NT2/D1 (cell line): ENCODE measurements at regions not wholly inside any gene's neighbourhood (a gene's known extent, or its start where the extent isn't known, plus 50 kb on each side); places are given as distances from the start of the nearest gene placed in this dataset.

ENCODE experiments used
- DNase-seq: peaks from one replicate; pipeline ENCODE4 v3.0.0-alpha.2; 2011; ENCODE audit warnings: low read depth, low spot score
- H3K27me3 ChIP-seq: 2 replicates; pipeline ENCODE4 v1.6.0; 2011; ENCODE audit warnings: mild to moderate bottlenecking; ENCODE audit not compliant: insufficient read length, insufficient read depth
- H3K36me3 ChIP-seq: 2 replicates; pipeline ENCODE4 v1.6.1; 2011; ENCODE audit warnings: mild to moderate bottlenecking, low read length, mixed read lengths; ENCODE audit not compliant: insufficient read depth, insufficient read length
- H3K4me1 ChIP-seq: 2 replicates; pipeline ENCODE4 v1.5.1; 2011; ENCODE audit not compliant: insufficient read depth, insufficient read length
- H3K4me3 ChIP-seq: 2 replicates; pipeline ENCODE4 v1.5.1; 2011; ENCODE audit warnings: low read depth; ENCODE audit not compliant: insufficient read length
- H3K9ac ChIP-seq: 2 replicates; pipeline ENCODE4 v1.6.0; 2011; ENCODE audit warnings: low read depth; ENCODE audit not compliant: insufficient read length
- H3K9me3 ChIP-seq: 2 replicates; pipeline ENCODE4 v1.5.1; 2011; ENCODE audit warnings: mild to moderate bottlenecking, low read length; ENCODE audit not compliant: insufficient read depth
- SUZ12 ChIP-seq: IDR thresholded peaks from 2 replicates; pipeline ENCODE4 v1.6.1; 2011; ENCODE audit not compliant: insufficient read length, insufficient read depth; ENCODE audit errors: extremely low read depth
- YY1 ChIP-seq: IDR thresholded peaks from 2 replicates; pipeline ENCODE4 v1.6.1; 2011; ENCODE audit not compliant: insufficient read length, insufficient read depth
- ZNF274 ChIP-seq: IDR thresholded peaks from 2 replicates; pipeline ENCODE4 v1.6.1; 2011; ENCODE audit warnings: mild to moderate bottlenecking, low read depth, low read length

- Histone ChIP-seq H3K9ac (no peak overlapping the region), H3K27me3 (no peaks in the 10 kb centered on the region), H3K4me1 (no peaks in the 10 kb centered on the region), H3K4me3 (no peak overlapping the region), H3K9me3 (no peaks in the 10 kb centered on the region), H3K36me3 (no peaks in the 10 kb centered on the region)
- no peak for DNase-seq
- TF ChIP-seq ZNF274 (no peak), YY1 (no peak), SUZ12 (no peak)
Observed at GRCh38 chr21:30957010-30957409, 75.6 kb upstream of the KRTAP11-1 start.

GRCh38 chr21:30953605-30954004 is 72.2 kb upstream of the KRTAP11-1 start:
- no peaks in the 10 kb centered on the region for H3K36me3 ChIP-seq
- no peaks in the 10 kb centered on the region for H3K9me3 ChIP-seq
- no peak for DNase-seq
- TF ChIP-seq YY1 (no peak), SUZ12 (no peak), ZNF274 (no peak)
- H3K4me3 ChIP-seq = no peak overlapping the region
- H3K9ac ChIP-seq = no peak overlapping the region
- H3K27me3 ChIP-seq = no peaks in the 10 kb centered on the region
- H3K4me1 ChIP-seq = no peaks in the 10 kb centered on the region

- H3K9ac ChIP-seq = no peak overlapping the region
- no peaks in the 10 kb centered on the region for H3K4me1 ChIP-seq
- H3K9me3 ChIP-seq = no peaks in the 10 kb centered on the region
- no peak for TF ChIP-seq ZNF274
- no peak for TF ChIP-seq YY1
- TF ChIP-seq SUZ12 = no peak
- H3K4me3 ChIP-seq = no peak overlapping the region
- H3K27me3 ChIP-seq = no peaks in the 10 kb centered on the region
- H3K36me3 ChIP-seq = no peaks in the 10 kb centered on the region
- no peak for DNase-seq
Observed at GRCh38 chr21:30947141-30947540, 65.8 kb upstream of the KRTAP11-1 start.

DNA sequence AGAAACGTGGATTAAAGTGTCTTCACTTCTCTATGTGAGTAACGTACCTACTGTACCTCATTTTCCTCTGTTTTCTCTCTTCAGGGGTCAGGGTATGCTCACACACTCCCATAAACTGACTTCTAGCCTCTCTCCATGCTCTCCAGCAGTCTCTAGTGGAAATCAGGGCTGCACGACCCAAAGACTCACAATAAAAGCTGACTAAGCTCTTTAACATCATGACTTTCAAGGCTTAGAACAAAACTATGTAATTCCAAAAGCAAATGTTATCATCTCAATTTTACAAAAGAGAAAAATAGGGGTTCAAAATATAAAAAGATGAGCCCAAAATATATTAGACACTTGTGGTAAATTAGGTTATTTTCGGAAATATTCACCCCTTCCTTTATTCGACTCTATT is 62.5 kb upstream of the KRTAP11-1 start:
- H3K27me3 ChIP-seq = no peaks in the 10 kb centered on the region
- TF ChIP-seq ZNF274 (no peak), SUZ12 (no peak), YY1 (no peak)
- no peak overlapping the region for H3K4me3 ChIP-seq
- no peak overlapping the region for H3K9ac ChIP-seq
- no peaks in the 10 kb centered on the region for H3K4me1 ChIP-seq
- H3K36me3 ChIP-seq = no peaks in the 10 kb centered on the region
- DNase-seq = no peak
- no peaks in the 10 kb centered on the region for H3K9me3 ChIP-seq

GRCh38 chr21:30943243-30943642 is 61.9 kb upstream of the KRTAP11-1 start:
- no peak for DNase-seq
- H3K36me3 ChIP-seq = no peaks in the 10 kb centered on the region
- no peak for TF ChIP-seq ZNF274
- TF ChIP-seq YY1 = no peak
- TF ChIP-seq SUZ12 = no peak
- H3K9ac ChIP-seq = no peak overlapping the region
- H3K4me1 ChIP-seq = no peaks in the 10 kb centered on the region
- no peaks in the 10 kb centered on the region for H3K9me3 ChIP-seq
- no peaks in the 10 kb centered on the region for H3K27me3 ChIP-seq
- no peak overlapping the region for H3K4me3 ChIP-seq

GRCh38 chr21:30942192-30942591 is 60.8 kb upstream of the KRTAP11-1 start:
- Histone ChIP-seq H3K36me3 (no peaks in the 10 kb centered on the region), H3K4me3 (no peak overlapping the region), H3K27me3 (no peaks in the 10 kb centered on the region), H3K9me3 (no peaks in the 10 kb centered on the region), H3K4me1 (no peaks in the 10 kb centered on the region), H3K9ac (no peak overlapping the region)
- DNase-seq = no peak
- TF ChIP-seq SUZ12 (no peak), YY1 (no peak), ZNF274 (no peak)

DNA sequence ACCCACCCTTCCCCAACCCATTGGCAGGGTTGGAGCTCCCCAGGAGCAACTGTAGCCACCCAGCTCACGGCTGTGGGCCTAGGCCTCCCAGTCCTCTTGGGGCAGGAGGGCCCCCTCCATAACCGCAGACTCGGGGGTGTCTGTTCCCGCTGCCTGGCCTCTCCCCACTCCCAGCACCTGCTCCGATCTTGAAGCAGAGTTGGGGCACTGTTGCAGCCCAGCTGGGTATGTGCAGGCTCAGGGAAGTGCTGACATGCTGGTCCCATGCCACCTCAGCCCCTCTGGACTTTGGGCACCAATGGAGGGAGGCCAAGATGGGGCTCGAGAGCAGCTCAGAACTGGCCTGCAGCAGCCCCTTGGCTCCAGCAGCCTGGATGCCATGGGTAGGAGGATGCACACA is 54.8 kb upstream of the KRTAP11-1 start:
- Histone ChIP-seq H3K9me3 (peaks cover 10% of the 10 kb centered on the region; the same call in 1 of the 2 replicates), H3K4me1 (no peaks in the 10 kb centered on the region), H3K9ac (no peak overlapping the region), H3K4me3 (no peak overlapping the region), H3K27me3 (no peaks in the 10 kb centered on the region), H3K36me3 (no peaks in the 10 kb centered on the region)
- no peak for DNase-seq
- TF ChIP-seq ZNF274 (no peak), YY1 (no peak), SUZ12 (no peak)

DNA sequence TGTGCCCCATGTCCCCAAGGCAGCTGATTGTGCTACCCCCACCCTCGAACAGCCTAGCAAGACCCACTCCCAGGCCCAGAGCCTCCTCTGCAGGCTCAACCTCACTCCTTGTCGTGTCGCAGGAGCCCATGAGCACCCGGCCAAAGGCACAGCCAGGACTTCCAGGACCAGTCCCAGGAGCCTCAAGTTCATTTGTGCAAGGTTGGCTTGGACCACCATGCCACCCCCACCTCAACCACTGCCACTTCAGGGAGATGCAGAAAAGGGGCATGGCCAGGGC is 54.4 kb upstream of the KRTAP11-1 start:
- no peaks in the 10 kb centered on the region for H3K27me3 ChIP-seq
- DNase-seq = no peak
- no peak overlapping the region for H3K4me3 ChIP-seq
- H3K36me3 ChIP-seq = no peaks in the 10 kb centered on the region
- H3K4me1 ChIP-seq = no peaks in the 10 kb centered on the region
- H3K9ac ChIP-seq = no peak overlapping the region
- TF ChIP-seq SUZ12 (no peak), YY1 (no peak), ZNF274 (no peak)
- H3K9me3 ChIP-seq = peaks cover 10% of the 10 kb centered on the region; the same call in 1 of the 2 replicates
